CD4-positive, alpha-beta T cell treated with Interleukin-21 for 1 hour (primary cell): ENCODE measurements at regions not wholly inside any gene's neighbourhood (a gene's known extent, or its start where the extent isn't known, plus 50 kb on each side); places are given as distances from the start of the nearest gene placed in this dataset.

Source experiments
- DNase-seq: peaks from one replicate; pipeline ENCODE4 v3.0.0-alpha.2; 2020

DNA sequence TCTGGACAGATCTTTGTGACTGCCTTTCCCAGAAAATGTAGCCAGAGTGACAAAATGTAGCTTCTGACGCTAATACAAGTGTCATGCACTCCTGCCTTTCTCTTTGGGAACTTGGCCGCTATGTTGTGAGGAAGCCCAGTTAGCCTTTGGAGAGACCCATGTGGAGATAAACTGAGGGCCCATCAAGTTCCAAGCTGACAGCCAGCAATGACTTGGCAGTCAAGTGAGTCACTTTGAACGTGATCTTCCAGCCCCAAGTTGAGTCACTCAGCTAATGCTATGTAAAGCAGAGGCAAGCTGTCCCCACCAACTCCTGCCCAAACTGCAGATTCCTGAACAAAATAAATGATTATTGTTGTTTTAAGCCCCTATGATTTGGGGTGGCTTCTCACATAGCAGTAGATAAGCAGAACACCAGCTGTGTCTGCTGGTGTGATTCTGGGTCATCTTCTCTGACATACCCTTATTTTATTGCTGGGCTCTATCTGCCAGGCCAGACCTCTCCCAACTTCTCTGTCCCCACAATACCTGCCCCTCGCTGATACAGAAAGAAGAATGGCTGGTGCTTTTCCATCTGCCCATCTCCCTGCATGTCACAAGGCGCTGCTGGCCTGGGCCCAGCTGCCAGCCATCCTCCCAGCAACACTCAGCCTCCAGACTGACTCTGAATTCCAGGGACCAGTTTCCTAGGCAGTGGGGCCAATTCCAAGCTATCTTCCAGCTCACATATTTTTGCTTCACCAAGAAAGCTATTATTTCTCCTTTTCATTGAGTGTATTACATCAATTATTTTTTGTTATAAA lies 274.8 kb downstream of the LRFN2 start:
- DNase-seq = no peak

DNA sequence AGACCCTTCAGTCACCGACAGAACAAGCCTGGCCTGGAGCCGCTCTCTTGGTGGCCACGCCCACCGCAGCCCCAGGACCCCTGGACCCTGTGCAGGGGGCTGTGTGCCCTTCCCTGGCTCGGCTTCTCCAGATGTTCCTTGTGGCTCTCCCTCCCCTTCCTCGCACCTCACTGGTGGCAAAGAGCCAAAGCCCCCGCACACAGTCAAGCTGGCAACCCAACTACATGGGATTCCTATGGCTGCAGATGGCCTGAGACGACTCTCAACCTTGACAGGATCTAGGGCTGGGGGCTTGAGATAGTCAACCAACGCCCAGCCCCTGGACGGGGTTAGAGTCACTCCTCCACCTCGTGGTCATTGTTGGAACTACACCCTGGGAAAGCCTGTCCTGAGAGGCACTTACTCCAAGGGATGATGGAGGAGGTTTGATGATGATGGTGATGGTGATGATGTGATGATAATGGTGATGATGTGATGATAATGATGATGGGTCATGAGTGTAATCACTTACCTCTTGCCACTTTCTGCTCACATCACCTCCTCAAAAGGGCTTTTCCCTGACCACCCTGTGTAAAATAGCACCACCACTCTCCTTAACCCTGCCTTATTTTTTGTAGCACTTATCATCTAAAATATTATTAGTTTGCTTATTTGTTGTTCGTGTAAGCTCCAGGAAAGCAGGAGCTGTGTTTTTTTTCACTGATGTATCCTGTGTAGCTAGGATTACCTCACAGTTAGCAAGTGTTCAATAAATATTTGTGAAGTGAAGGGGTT lies 278.4 kb downstream of the LRFN2 start:
- peak; percentile 43 for DNase-seq

DNA sequence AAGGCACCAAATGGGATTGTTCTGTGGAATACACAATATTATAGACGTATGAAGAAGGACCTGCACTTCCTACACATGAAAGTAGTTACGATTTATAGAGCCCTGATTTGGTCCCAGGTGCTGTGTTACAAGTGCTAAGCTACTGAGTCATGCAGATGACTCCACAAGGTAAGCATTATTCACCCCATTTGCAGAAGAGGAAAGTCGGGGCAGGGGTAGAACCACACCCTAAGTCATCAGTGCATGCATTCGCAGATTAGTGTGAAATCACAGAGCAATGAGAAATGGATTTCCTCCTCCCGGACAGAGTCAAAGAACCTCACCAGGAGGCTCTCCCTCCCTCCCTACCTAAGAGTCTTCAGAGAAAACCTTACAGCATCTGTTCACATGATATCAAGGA lies 279.5 kb downstream of the LRFN2 start:
- DNase-seq = no peak

- DNase-seq = no peak
Measured at GRCh38 chr6:40302856-40303454, 284.2 kb downstream of the LRFN2 start.

DNA sequence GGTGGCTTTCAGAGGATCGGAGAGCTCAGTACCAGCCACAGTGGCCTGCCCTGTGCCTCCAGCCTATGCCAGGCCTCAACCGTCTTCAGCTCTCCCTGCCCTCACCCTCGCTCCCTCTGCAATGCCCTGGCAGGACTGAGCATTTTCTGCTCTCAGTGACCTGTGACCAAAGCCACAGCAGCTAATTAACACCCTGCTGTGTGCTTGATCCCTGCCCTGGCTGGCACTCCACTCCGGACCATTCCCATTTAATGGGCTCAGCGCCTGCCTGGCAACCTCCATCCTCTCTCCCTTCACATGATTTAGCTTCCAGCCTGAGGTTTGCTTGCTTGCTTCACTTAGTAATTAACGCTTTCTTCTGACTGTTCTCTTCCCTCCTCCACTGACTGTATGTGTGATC lies 287.5 kb downstream of the LRFN2 start:
- no peak for DNase-seq

GRCh38 chr6:40298207-40298606 lies 289.0 kb downstream of the LRFN2 start:
- no peak for DNase-seq

- no peak for DNase-seq
Measured at GRCh38 chr6:40295251-40295950, 291.8 kb downstream of the LRFN2 start.

DNA sequence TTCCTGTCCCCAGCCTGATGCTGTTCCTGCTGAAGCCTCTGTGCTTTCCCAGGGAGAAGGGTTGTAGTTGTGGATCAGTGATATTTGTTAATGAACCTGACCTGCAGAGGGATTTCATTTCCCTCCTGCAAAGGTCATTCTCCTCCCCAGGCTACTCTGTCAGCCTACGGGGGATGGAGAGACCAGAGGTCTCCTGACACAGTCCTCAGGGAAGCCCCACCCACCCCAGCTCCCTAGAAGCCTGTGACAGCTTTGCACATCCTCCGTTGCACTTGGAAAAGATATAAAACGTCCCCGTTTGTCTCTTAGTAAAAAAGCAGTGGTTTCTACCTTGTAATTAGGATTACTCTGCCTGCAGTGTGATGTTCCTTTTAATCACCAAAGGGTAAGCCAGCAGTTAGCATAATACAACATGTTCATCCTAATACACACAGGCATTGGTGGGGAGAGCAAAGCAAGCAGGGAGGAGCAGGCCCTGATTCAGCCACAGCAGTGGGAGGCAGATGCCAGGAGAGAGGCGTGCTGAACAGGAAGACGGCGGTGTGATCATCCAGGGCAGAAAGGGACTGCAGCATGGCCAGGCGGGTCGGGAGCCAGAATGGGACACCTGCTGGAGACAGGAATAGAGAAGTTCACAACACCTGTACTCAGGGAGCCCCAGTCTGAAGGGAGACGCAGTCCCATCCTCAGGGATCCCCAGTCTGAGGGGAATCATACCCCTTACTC lies 293.5 kb downstream of the LRFN2 start:
- no peak for DNase-seq

GRCh38 chr6:40293060-40293459 lies 294.1 kb downstream of the LRFN2 start:
- DNase-seq = no peak

GRCh38 chr6:40290816-40291215 lies 296.3 kb downstream of the LRFN2 start:
- no peak for DNase-seq

DNA sequence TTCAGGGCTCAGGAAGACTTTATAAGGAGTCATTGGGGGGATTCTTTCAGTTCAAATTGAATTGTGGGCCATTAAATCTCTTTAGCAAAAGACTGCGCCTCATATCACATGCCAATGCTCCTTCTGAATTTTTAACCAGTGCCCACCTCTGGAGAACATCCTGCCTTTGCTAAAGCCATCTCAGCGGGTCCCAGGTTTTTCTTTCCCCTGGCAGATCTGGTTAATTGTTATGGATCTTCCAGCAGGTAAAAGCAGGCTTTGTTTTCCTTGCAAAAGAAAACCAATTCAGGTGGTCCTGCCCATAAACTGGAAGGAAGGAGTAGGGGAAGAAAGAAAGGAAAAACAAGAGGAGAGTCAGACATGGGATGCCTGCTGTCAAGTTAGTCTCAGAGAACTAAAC lies 298.2 kb downstream of the LRFN2 start:
- no peak for DNase-seq

- DNase-seq = no peak
Measured at GRCh38 chr6:40287296-40287850, 299.8 kb downstream of the LRFN2 start.

- DNase-seq = no peak
Measured at GRCh38 chr6:40286721-40287120, 300.4 kb downstream of the LRFN2 start.

- DNase-seq = no peak
Measured at GRCh38 chr6:40285996-40286395, 301.2 kb downstream of the LRFN2 start.

DNA sequence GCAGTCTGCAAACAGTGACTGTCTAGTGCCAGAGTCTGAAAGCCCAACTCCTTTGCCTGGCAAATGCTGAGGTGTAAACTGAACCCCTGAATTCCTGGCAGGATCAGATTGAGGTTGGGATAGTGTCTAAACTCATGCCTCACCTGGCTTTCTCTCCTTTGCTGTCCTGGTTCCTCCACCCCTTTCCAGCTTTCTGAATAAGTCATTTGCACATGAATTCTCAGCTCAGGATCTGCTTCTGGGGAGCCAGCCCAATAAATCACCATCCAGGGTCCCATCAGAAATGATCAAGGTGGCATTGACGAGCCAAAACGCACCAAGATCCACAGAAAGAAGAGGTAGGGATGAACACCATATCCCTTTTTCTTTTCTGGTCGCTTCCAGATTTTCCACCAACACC lies 301.6 kb downstream of the LRFN2 start:
- no peak for DNase-seq

DNA sequence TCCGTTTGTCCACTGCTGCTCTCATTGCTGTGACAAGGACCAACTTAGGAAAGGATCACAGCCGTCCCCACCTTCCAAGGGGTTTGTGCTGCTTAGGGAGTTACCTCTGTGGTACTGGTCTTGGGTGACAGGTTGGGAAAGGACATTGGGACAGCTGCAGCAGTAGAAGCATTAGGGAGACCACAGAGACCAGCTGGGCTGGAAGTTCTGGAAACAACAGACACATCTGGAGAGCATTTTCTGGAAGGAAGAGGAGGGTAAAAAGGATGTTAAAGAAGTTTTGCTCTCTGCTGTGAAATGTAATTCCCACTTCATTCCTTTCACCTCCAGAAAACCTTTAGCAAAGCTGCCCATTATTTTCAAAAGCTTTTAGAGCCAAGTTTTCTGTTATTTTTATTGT lies 304.2 kb downstream of the LRFN2 start:
- DNase-seq = no peak

DNA sequence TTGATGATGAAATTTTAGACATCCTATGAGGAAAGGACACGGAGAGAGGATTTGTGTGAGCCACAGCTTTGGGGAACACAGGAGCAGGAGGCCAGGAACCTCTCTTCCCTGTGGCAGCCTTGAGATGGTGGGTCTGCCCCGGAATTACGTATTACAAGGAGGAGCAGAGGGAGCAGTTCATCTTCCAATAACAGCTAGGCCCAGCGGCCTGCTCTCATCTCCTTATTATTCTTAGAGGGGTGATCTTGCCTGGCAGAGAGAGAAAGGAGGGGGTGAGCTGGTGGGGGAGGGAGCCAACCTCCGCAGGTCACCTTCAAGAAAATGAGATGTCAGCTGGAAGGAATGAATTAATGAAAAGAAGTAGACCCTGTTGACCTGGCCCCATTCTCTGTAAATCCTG lies 305.8 kb downstream of the LRFN2 start:
- no peak for DNase-seq

GRCh38 chr6:40280231-40280630 lies 306.9 kb downstream of the LRFN2 start:
- DNase-seq = no peak

DNA sequence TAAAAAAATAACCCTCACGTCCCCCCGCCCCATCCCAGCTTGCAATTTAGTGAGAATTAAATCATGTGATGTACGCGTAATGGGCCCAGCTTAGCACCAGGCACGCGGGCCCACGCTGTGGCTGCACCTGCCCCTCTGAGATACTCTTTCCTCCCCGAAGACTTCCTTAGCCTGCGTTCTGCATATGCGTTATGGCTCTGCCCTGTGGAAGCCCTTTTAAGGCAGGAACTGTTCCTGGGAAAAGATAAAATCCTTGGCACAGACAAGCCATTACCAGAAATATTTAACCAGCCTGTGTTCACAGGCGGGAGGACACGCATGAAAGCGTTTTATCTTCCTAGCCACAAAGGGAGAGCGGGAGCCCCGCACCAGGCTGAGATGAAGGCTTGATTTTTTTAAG lies 311.0 kb downstream of the LRFN2 start:
- no peak for DNase-seq

- no peak for DNase-seq
Measured at GRCh38 chr6:40274058-40274457, 313.1 kb downstream of the LRFN2 start.

GRCh38 chr6:40268614-40269013 lies 318.6 kb downstream of the LRFN2 start:
- no peak for DNase-seq

- no peak for DNase-seq
Measured at GRCh38 chr6:40268166-40268565, 319.0 kb downstream of the LRFN2 start.
